ENCODE measurements at regions not wholly inside any gene's neighbourhood (a gene's known extent, or its start where the extent isn't known, plus 50 kb on each side); places are given as distances from the start of the nearest gene placed in this dataset.
"Not testable (repeated sequence)": the region's sequence is repeated elsewhere in the genome, so short reads cannot be mapped to it uniquely, and the experiment has no call there.

GRCh38 chr13:74557870-74558269 is 423.7 kb upstream of the KLF12 start:
- DNase-seq = no peak

DNA sequence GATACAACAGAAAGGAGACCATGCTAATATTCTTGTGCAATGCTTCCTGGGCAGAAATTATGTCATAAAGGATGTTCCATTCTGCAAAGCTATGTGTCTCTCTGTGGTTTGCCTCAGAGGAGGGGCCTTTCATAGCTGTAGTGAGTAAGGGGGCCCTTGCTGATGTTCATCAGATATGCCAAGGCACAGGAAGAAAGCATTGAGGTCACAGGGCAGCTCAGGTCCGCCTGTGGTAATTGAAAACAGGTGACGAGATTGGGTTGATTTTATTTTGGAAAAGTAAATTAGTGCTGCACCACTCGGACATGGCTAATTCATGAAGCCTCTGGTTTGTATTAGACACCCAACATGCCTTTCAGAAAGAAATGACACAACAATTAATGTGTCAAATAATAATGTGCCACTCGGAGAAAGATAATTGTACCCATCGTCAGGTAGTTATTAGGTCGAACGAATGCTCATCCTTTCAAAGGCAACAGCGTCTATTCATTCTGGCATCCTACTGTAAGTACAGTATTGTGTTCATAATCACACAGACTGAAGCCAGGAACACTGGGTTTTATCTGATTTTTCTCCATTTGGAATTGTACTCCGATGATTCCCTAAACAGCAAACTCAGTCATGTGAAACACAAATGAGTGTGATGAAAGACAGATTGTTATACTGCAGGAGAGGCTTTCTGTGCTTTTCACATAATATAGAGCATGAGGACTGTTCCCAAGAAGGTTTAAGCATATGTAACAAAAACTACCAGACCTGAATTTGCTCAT is 421.6 kb upstream of the KLF12 start:
- no peak for DNase-seq

DNA sequence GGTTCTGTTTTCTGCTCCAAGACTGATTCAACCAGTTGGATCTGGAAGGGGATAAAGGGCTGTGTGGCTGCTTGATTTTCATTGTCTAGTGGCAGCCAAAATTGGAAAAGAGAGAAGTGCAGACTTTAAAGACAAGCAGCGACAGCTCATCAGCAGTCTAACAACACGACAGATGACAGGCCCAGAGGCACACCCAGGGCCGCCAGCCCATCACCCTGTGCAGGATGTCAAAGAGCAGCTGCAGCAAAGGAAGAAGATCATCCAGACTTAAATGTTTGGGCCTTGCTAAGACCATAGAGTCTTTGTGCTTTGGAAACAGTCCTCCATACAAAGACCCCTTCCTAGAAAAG is 421.0 kb upstream of the KLF12 start:
- no peak for DNase-seq

DNA sequence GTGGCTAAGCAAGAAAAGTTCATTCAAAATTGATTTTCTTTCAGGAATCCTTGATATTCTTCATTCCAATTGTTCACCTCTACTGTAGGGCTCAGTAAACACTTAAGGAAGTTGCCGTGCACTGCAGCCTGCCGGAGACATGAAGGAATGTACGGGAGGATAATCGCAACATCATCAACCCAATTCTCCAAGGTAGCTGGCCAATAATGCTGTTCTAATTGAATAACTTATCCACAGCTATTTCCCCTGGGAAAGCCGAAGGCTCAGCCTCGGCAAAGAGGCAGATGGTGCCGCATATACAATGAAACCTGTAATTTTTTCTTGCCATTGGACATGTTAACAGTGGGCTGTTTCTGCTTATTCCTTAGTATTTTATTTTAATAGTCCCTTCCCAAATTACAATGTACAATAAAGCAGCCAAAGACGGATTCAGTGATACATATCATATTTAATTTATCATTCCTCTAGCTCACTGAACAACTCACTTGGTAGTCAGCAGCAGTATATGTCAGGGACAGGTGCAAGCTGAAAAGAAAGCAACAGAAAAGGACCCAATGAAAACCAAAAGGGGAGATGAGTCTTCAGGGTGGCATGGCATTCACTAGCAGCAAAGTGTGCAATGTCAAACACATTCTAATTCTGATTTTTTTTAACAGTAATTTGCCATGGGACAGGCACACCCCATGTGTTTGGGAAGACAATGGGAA is 420.5 kb upstream of the KLF12 start:
- DNase-seq = no peak

GRCh38 chr13:74550039-74550438 is 415.8 kb upstream of the KLF12 start:
- no peak for DNase-seq

DNA sequence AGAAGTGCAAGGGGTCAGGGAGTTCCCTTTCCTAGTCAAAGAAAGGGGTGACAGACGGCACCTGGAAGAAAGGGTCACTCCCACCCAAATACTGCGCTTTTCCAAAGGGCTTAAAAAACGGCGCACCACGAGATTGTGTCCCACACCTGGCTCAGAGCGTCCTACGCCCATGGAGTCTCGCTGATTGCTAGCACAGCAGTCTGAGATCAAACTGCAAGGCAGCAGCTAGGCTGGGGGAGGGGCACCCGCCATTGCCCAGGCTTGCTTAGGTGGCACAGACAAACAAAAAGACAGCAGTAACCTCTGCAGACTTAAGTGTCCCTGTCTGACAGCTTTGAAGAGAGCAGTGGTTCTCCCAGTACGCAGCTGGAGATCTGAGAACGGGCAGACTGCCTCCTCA is 402.4 kb upstream of the KLF12 start:
- not testable (repeated sequence) for DNase-seq

DNA sequence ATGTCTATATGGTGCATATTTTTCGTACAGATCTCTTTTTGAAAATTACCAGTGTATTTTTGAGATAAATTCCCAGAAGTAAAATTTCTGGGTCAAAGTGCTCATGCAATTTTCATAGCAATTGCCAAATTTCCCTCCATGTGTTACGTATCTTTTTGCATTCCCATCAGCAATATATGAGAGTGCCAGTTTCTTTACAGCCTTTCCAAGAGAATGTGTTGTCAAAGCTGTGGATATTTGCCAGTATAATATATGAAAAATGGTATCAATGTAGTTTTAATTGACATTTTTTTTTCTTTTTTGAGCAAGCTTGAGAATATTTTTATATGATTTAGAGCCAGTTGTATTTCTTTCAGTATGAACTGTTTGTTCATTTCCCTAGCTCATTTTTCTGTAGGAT is 399.0 kb upstream of the KLF12 start:
- DNase-seq = no peak

DNA sequence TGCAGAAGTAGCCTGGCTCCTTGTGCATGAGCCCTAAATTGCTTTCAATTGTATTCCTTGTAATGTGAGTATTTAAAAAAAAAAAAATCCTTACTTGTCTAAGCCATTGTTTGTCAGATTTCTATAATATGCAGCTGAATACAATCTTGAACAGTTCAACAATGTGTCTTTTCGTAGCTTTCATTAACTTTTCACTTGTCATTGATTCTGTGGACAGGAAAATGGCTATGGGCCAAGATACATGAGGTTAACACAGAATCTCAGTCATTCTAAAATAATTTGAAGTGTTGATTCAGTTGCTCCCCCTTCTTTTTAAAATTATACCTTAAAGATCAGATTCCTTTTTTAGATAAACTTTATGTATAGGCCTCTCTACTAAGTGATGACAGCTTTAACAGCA is 395.8 kb upstream of the KLF12 start:
- no peak for DNase-seq

DNA sequence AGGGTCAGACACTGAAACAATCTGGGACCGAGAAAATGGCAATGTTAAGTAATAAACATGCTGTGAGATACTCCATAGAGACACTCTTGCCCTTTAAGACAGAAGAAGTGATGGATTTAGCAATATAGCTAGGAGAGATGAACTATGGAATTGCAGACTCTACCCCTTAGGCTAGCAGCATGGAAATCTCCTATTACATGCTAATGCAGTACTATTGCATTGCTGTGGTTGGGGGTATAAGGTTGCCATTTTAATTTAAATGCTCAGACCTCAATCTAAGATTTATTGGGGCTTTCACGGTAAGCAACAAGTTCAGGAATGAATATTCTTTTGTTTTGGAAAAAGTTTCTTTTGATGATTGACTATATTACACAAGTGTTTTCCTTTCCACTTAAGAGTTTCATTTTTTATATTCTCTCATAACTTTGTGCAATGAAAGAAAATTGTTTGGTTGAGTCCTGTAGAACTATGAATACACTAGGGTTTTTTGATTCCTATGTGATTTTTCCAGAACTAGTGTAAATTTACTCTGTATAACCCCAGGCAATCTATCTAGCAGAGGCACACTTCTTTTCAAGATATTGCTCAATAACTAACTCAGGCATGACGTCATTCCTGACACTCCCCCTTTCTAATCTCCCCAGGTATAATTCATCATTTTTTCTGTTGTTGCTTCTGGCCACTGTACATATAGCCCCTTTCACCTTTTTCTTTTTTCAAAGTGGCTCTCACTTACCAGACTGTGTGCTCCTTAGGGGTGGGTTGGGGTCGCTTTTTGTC is 394.7 kb upstream of the KLF12 start:
- no peak for DNase-seq

DNA sequence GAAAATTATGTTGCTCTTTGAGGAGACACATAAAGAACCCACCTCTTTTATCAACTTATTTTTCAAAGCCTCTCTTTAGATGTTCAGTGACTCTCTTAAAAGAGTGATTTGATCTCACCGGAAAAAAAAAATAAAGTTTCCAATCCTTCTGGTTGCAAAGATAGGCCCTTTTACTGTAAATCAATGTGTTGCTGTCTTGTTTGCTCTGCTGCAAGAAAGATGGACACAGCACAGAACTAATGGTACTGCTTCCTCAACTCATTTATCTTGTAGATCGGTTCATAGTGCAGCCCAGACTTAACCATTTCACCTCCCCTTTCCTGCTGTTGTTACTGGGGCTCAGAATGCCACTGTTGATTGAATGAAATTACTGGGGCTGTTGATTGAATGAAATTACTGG is 388.9 kb upstream of the KLF12 start:
- no peak for DNase-seq

DNA sequence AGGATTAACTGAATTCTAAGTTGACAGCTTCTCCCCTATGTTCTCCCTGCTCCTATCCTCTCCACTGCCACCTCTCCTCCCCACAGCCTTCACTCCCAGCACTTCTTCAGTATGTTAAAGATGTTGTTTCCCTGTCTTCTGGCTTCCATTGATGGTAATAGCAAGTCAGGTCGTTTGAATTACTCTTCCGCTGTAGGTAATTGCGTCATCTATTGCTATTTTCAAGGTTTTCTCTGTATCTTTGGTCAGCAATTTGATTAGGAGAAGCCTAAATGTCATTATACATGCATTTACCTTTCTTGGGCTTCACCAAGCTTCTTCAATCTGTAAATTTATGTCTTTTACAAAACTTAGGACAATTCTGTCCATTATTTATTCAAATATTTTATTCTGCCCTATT is 377.3 kb upstream of the KLF12 start:
- no peak for DNase-seq

DNA sequence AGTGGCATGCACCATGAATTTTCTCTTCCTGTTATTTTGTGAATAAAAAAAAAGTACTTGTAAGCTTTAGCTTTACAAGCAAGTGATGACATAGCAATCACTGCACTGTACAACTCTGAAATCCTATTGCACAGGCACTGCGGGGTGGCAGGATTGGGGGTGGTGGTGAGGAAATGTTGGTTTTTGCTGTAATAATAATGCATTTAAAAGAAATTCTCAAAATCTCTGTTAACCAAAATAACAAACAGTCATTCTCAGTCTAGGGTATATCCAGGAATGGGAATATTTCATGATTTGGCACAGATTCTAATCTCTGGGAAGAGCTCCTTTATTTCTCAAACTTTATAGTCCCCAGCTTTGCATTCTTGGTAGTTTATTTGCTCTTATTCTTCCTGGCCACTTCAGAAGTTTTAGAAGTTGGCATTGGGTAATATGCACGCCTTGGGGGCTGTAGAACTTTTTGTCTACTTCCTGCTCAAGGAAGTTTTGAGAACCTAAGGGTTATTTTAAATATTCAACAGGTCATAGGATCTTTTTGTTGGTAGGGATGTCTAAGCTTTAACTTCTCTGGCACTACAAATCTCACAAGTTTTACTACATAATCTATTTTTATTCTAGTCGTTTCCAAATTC is 353.0 kb upstream of the KLF12 start:
- DNase-seq = no peak

DNA sequence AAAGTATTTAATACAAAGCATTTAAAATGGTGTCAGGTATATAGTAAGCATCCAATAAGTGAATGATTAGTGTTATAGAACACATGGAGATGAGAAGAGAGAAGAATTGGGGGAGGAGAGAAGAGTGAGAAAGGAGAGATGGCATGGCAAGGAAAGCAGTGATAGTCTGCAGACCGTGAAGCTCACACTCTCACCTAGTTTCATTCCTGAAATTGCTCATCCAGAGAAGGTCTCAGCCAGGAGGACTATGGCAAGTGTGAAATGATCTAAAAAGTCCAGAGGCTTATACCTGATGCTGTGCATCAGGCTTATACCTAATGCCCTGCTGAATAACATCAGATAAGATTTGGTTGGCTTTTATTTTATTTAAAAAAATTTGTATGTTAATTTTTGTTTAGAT is 351.6 kb upstream of the KLF12 start:
- no peak for DNase-seq

- DNase-seq = no peak
Observed at GRCh38 chr13:74479124-74479523, 344.9 kb upstream of the KLF12 start.

- no peak for DNase-seq
Observed at GRCh38 chr13:74476788-74477187, 342.6 kb upstream of the KLF12 start.

GRCh38 chr13:74476365-74476764 is 342.2 kb upstream of the KLF12 start:
- DNase-seq = no peak

DNA sequence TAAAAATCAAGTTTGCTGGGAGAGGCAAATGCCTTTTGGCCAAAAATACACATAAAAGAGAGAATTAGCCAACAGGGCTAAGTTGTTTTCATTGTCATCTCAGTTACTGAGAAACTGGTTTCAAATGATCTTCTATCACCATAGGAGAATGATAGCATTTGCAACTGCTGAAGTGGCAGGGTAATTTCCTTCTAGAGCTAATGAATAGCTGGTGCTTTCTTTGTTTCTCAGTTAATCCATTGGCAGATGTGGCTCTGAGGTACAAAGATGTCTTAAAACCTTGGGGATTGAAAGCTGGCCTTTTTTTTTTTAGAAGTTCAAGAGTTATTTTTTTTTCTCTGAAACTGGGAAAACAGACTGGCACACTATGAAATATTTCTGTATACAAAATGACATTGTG is 332.7 kb upstream of the KLF12 start:
- no peak for DNase-seq

GRCh38 chr13:74466020-74466419 is 331.8 kb upstream of the KLF12 start:
- no peak for DNase-seq

DNA sequence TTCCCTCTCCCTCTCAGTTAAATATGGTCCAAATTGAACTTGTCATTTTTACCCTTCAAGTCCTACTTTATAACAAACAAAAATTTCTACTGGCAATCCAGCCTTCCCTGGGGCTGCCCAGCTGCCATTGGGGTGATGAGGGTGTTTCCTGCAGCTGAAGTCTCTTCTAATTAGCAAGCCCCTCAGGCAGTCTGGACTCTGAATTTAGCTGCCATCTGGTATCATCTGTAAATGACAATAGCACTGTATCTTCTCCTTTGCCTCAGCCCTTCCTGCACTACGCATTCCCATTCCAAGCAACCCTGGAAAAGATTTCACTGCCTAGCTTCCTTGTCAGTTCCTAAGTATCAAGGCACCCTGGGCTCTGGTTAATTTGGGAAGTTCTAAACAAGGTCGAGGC is 331.1 kb upstream of the KLF12 start:
- no peak for DNase-seq

DNA sequence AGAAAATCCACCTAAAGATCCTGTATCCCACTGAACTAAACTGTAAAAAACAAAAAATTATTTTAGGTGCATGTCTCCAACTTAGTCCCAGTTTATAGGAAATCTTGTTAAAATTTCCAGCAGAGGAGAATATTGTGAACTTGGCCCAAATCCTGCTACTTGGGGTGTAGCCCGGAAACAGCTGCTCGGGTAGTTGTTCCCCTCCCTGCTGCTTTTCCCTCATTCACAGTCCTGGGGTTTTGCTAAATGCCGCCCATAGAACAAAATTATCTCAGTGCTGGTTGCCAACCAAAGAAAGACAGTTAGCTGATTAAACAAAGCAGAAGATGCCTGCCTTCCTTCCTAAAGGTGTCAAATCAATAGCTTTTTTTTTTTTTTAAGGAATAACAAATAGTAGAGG is 330.5 kb upstream of the KLF12 start:
- no peak for DNase-seq

GRCh38 chr13:74461011-74461410 is 326.8 kb upstream of the KLF12 start:
- no peak for DNase-seq

DNA sequence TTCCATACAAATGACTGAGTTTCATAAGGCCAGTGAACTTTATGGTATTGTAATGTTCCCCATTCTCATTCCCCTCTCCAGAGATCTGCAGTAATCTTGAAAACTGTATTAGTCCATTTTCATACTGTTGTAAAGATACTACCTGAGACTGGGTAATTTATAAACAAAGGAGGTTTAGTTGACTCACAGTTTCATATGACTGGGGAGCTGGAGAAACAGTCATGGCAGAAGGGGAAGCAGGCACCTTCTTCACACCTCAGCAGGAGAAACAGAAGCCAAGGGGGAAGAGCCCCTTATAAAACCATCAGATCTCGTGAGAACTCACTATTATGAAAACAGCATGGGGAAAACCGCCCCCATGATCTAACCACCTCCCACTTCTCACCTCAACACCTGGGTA is 318.7 kb upstream of the KLF12 start:
- no peak for DNase-seq

DNA sequence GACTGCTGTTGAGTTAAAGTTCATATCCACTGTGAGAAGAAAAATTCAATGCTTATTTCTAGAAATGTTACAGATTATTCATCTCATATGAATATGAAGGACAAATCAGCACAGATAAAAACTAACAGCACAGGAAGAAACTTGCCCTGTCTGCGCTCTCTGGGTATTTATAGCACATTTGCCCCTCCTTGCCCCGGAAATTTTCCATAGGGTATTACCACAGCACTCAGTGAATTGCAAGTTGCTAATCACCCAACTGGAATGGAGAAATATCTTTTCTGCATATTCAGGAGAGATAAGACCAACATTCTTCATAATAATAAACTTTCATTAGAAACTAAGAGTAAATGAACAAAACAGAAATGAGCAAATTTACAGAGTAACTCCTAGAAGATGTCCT is 318.0 kb upstream of the KLF12 start:
- DNase-seq = no peak

DNA sequence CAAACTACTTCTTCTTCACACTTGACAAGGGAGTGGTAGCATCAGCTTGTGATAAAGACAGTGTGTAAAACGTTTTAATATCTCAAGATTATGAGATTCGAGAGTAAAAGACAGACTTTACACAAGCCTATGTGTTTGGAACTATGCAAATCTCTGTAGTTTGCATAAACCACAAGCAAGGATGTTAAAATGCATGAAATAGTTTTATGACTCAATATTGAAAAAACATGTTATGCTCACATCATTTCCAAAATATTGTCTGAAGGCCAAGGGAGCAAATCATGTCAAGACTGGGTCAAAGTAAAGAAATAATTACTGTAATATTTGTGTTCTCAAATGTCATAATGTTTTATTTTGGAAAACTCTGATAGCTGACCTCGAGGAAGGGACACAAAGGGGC is 316.8 kb upstream of the KLF12 start:
- DNase-seq = no peak

All from activated naive CD4-positive, alpha-beta T cell treated with Interleukin-2 at 50 U/mL for 16 hours (primary cell).